ENCODE measurements at regions not wholly inside any gene's neighbourhood (a gene's known extent, or its start where the extent isn't known, plus 50 kb on each side); places are given as distances from the start of the nearest gene placed in this dataset.

DNA sequence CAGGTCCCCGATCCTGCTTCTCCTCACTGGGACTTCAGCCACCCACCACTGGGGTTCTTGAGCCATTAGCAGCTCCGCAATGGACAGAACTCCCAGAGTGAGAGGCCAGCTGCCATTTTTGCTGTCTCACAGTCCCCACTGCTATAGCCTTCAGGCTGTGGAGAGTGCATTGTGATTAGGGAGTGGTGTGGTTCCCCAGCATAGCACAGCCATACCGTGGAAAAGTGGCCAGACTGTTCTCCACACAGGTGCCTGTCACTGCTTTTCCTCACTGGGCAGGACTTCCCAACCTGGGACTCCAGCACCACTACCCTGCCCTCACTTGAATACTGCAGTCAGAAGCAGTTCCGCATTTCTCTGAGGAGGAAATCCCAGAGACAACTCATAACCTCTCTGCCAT, 270.3 kb upstream of the DCBLD2 start:
- TF ChIP-seq, protein P1, sequence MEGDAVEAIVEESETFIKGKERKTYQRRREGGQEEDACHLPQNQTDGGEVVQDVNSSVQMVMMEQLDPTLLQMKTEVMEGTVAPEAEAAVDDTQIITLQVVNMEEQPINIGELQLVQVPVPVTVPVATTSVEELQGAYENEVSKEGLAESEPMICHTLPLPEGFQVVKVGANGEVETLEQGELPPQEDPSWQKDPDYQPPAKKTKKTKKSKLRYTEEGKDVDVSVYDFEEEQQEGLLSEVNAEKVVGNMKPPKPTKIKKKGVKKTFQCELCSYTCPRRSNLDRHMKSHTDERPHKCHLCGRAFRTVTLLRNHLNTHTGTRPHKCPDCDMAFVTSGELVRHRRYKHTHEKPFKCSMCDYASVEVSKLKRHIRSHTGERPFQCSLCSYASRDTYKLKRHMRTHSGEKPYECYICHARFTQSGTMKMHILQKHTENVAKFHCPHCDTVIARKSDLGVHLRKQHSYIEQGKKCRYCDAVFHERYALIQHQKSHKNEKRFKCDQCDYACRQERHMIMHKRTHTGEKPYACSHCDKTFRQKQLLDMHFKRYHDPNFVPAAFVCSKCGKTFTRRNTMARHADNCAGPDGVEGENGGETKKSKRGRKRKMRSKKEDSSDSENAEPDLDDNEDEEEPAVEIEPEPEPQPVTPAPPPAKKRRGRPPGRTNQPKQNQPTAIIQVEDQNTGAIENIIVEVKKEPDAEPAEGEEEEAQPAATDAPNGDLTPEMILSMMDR (IDR thresholded peaks at IDR 0.05; ENCODE audit: insufficient read depth, low read length, missing control alignments), result no peak
- no peak overlapping the region for H3K4me3 ChIP-seq (ENCODE audit: low read depth, low read length)
- ChIA-PET CTCF (interaction anchor here (0.6 to 4.0 kb wide), 14 partner anchors 8 to 148 kb away, joined by 3 to 62 read pairs (median 6); no protein-coding TSS in a partner anchor), POLR2A (no interaction called here)
- DNase-seq (ENCODE audit: low read depth, low spot score), result no peak

DNA sequence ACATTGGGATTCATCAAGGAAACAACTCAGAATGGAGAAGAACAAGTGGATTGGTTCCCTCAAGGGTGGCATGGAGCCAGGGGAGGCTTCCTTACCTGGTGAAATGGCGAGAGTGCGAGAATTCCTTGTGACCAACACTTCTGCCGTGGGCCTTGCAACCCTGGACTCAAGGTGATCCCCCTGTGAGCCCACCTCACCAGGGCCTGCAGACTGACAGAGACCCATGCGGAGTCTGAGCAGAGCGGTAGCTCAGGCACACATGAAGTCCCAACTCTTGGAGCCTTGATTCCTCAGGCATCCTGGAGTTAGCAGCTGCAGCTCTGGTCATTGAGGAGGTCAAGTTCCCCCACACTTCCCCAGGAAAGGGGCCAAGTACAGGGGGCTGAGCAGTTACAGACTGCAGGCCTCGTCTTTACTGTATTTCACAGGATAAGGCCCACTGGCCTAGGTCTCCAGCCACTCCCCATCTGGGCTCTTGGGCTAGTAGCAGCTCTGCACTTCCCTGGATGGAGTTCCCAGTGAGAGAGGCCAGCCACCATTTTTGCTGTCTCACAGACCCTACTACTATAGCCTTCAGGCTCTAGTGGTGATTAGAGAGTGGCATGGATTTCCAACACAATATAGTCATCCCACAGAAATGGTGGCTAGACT, 269.5 kb upstream of the DCBLD2 start:
- TF ChIP-seq, protein P1 (IDR thresholded peaks at IDR 0.05; ENCODE audit: insufficient read depth, low read length, missing control alignments), result no peak
- ChIA-PET POLR2A (no interaction called here), CTCF (interaction anchor here (0.6 to 4.0 kb wide), 9 partner anchors 8 to 148 kb away, joined by 3 to 47 read pairs (median 4); no protein-coding TSS in a partner anchor)
- no peak overlapping the region for H3K4me3 ChIP-seq (ENCODE audit: low read depth, low read length)
- no peak for DNase-seq (ENCODE audit: low read depth, low spot score)

DNA sequence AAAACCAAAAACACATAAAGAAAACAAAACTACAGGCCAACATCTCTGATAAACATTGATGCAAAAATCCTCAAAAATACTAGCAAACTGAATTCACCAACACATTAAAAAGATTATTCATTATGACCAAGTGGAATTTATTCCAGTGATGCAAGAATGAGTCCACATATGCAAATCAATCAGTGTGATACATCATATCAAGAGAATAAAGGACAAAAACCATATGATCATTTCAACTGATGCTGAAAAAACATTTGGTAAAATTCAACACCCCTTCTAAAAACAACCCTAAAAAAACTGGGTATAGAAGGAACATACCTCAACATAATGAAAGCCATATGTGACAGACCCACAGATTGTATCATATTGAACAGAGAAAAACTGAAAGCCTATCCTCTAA, 265.6 kb upstream of the DCBLD2 start:
- ChIA-PET POLR2A (no interaction called here), CTCF (interaction anchor here (1.2 to 1.5 kb wide), 3 partner anchors 8 to 143 kb away, joined by 3 to 5 read pairs (median 4); no protein-coding TSS in a partner anchor)
- H3K4me3 ChIP-seq (ENCODE audit: low read depth, low read length), result no peak overlapping the region
- TF ChIP-seq, protein P1 (IDR thresholded peaks at IDR 0.05; ENCODE audit: insufficient read depth, low read length, missing control alignments), result no peak
- DNase-seq (ENCODE audit: low read depth, low spot score), result no peak

DNA sequence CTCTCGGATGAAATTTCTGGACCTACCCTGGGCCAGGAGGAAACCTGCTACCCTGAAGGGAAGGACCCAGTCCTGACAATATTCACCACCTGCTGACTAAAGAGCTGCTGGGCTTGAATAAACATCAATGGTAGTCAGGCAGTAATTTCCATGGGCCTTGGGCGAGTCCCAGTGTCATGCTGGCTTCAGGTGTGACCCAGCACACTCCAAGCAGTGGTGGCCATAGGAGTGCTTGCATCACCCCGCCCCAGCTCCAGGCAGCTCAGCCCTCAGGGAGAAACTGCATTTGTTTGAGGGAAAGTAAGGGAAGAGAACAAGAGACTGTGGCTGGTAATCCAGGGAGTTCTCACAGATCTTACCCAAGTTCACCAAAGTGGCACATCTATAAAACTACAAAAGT, 261.8 kb upstream of the DCBLD2 start:
- TF ChIP-seq, protein P1 (IDR thresholded peaks at IDR 0.05; ENCODE audit: insufficient read depth, low read length, missing control alignments), result no peak
- ChIA-PET CTCF (interaction anchor here (0.6 to 3.1 kb wide), 3 partner anchors 8 to 12 kb away, joined by 3 to 26 read pairs (median 9); no protein-coding TSS in a partner anchor), POLR2A (no interaction called here)
- no peak overlapping the region for H3K4me3 ChIP-seq (ENCODE audit: low read depth, low read length)
- no peak for DNase-seq (ENCODE audit: low read depth, low spot score)

DNA sequence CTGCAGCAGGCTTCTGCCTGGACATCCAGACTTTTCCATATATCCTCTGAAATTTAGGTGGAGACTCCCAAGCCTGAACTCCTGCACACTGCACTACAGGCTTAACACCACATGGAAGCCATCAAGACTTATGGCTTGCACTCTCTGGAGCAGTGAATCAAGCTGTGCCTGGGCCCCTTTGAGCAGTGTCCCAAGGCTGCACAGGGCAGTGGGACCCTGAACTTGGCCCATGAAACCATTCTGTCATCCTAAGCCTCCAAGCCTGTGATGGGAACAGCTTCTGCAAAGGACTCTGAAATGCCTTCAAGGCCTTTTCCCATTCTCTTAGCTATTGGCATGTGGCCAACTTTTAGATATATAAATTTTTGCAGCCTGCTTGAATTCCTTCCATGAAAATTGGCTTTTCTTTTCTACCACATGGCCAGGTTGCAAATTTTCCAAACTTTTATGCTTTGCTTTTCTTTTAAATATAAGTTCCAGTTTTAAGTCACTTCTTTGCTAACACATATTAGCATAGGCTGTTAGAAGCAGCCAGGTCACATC, 257.8 kb upstream of the DCBLD2 start:
- TF ChIP-seq, protein P1 (IDR thresholded peaks at IDR 0.05; ENCODE audit: insufficient read depth, low read length, missing control alignments), result no peak
- ChIA-PET POLR2A (no interaction called here), CTCF (interaction anchor here (1.5 to 2.1 kb wide), 3 partner anchors 11 to 16 kb away, joined by 3 to 12 read pairs (median 4); no protein-coding TSS in a partner anchor)
- DNase-seq (ENCODE audit: low read depth, low spot score), result no peak
- H3K4me3 ChIP-seq (ENCODE audit: low read depth, low read length), result no peak overlapping the region

DNA sequence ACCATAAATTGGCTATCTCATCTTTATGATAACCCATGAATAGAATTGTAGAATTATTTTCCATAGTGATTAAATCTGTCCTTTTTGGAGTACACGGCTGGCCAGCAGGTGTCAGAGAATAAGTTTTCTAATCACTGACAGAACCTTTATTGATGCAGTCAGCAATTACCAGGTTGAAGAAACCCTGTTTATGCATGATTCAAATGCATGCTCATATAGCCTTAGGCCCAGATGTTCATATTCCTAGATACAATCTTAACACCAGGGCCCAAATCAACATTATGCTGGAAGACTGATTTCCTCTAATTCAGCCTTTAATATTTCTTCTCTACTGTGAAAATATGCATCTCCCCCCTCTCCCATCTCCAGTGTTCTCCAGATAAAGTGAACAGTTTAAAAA, 243.5 kb upstream of the DCBLD2 start:
- no peak overlapping the region for H3K4me3 ChIP-seq (ENCODE audit: low read depth, low read length)
- CTCF ChIA-PET, result no interaction called here
- POLR2A ChIA-PET, result no interaction called here
- TF ChIP-seq, protein P1 (IDR thresholded peaks at IDR 0.05; ENCODE audit: insufficient read depth, low read length, missing control alignments), result no peak
- DNase-seq (ENCODE audit: low read depth, low spot score), result no peak

Data from AG04449 (cell line).